ENCODE measurements at regions not wholly inside any gene's neighbourhood (a gene's known extent, or its start where the extent isn't known, plus 50 kb on each side); places are given as distances from the start of the nearest gene placed in this dataset.

- TF ChIP-seq CTCF (conservative IDR thresholded peaks at IDR 0.05; ENCODE audit: low read length) (no peak), EZH2phosphoT487 (IDR thresholded peaks at IDR 0.05; ENCODE audit: borderline replicate concordance, low read depth, low read length) (no peak)
Observed at GRCh38 chr1:194056169-194056568, 869.8 kb upstream of the B3GALT2 start.
